Neuronal stem cell (in vitro differentiated cells): ENCODE measurements at regions not wholly inside any gene's neighbourhood (a gene's known extent, or its start where the extent isn't known, plus 50 kb on each side); places are given as distances from the start of the nearest gene placed in this dataset.

ENCODE experiments used
- DNase-seq: peaks from one replicate; pipeline ENCODE4 v3.0.0-alpha.2; 2013; ENCODE audit warnings: low spot score
- H2AFZ ChIP-seq: one replicate; pipeline ENCODE4 v1.6.1; 2013; ENCODE audit warnings: mild to moderate bottlenecking, low read length, inconsistent platforms
- H2AK5ac ChIP-seq: 2 replicates; pipeline ENCODE4 v1.6.1; 2013; ENCODE audit warnings: low read depth, mild to moderate bottlenecking, inconsistent platforms, low read length, moderate library complexity, mixed read lengths
- H2BK120ac ChIP-seq: 2 replicates; pipeline ENCODE4 v1.6.1; 2013; ENCODE audit warnings: low read depth, mild to moderate bottlenecking, inconsistent platforms, low read length, moderate library complexity, mixed read lengths
- H2BK12ac ChIP-seq: one replicate; pipeline ENCODE4 v1.6.1; 2013; ENCODE audit warnings: low read length, inconsistent platforms
- H2BK15ac ChIP-seq: 2 replicates; pipeline ENCODE4 v1.6.1; 2013; ENCODE audit warnings: mild to moderate bottlenecking, low read length, inconsistent platforms, mixed read lengths
- H2BK5ac ChIP-seq: one replicate; pipeline ENCODE4 v1.6.1; 2013; ENCODE audit warnings: inconsistent platforms, mild to moderate bottlenecking, low read length, moderate library complexity
- H3K14ac ChIP-seq: one replicate; pipeline ENCODE4 v1.6.1; 2013; ENCODE audit warnings: low read length, inconsistent platforms
- H3K18ac ChIP-seq: 2 replicates; pipeline ENCODE4 v1.6.1; 2013; ENCODE audit warnings: low read length, inconsistent platforms
- H3K23ac ChIP-seq: 2 replicates; pipeline ENCODE4 v1.6.1; 2013; ENCODE audit warnings: low read depth, mild to moderate bottlenecking, mixed read lengths, low read length, inconsistent platforms; ENCODE audit not compliant: poor library complexity
- H3K27ac ChIP-seq: replicated peaks from 3 replicates; pipeline ENCODE4 v1.5.1; 2013; ENCODE audit warnings: low read length, inconsistent platforms
- H3K27me3 ChIP-seq, 3 experiments: 2 replicates each; pipeline ENCODE4 v1.6.1; 2013; ENCODE audit warnings: low read length in 3 of 3, mild to moderate bottlenecking in 2 of 3, inconsistent platforms in 1 of 3, low read depth in 1 of 3, mixed read lengths in 1 of 3, moderate library complexity in 1 of 3; ENCODE audit not compliant: control insufficient read depth in 3 of 3, insufficient read depth in 3 of 3
- H3K36me3 ChIP-seq, 2 donors: replicated peaks in 1 of 2; 2 replicates each; pipeline ENCODE4 v1.6.1; 2013; ENCODE audit warnings: low read length in 2 of 2; ENCODE audit not compliant: control insufficient read depth in 2 of 2, insufficient read depth in 2 of 2
- H3K4ac ChIP-seq: 2 replicates; pipeline ENCODE4 v1.6.1; 2013; ENCODE audit warnings: inconsistent platforms, mild to moderate bottlenecking, low read length, moderate library complexity
- H3K4me1 ChIP-seq, 2 donors: 1 replicate in 1 of 2; 2 replicates in 1 of 2; pipeline ENCODE4 v1.6.1; 2013; ENCODE audit warnings: low read length in 2 of 2, low read depth in 1 of 2; ENCODE audit not compliant: control insufficient read depth in 2 of 2, insufficient read depth in 1 of 2
- H3K4me2 ChIP-seq: one replicate; pipeline ENCODE4 v1.6.1; 2013; ENCODE audit warnings: mild to moderate bottlenecking, low read length, inconsistent platforms; ENCODE audit not compliant: insufficient read depth, poor library complexity, severe bottlenecking
- H3K4me3 ChIP-seq, 2 donors: 2 replicates each; pipeline ENCODE4 v1.5.1; 2013; ENCODE audit warnings: low read length in 2 of 2, mild to moderate bottlenecking in 2 of 2, inconsistent platforms in 1 of 2, moderate library complexity in 1 of 2
- H3K79me1 ChIP-seq: one replicate; pipeline ENCODE4 v1.6.1; 2013; ENCODE audit warnings: low read depth, mild to moderate bottlenecking, inconsistent platforms, low read length, moderate library complexity
- H3K9ac ChIP-seq: one replicate; pipeline ENCODE4 v1.6.1; 2013; ENCODE audit warnings: mild to moderate bottlenecking, low read depth, low read length, inconsistent platforms; ENCODE audit not compliant: poor library complexity
- H3K9me3 ChIP-seq, 2 donors: replicated peaks in 1 of 2; 2 replicates each; pipeline versions ENCODE3 to v1.6.1; 2013; ENCODE audit warnings: low read length in 2 of 2, mild to moderate bottlenecking in 2 of 2, inconsistent platforms in 1 of 2, low read depth in 1 of 2, mixed read lengths in 1 of 2, moderate library complexity in 1 of 2; ENCODE audit not compliant: control insufficient read depth in 2 of 2, insufficient read depth in 1 of 2
- H4K8ac ChIP-seq: one replicate; pipeline ENCODE4 v1.6.1; 2013; ENCODE audit warnings: low read depth, mild to moderate bottlenecking, inconsistent platforms, low read length, moderate library complexity
- H4K91ac ChIP-seq: one replicate; pipeline ENCODE4 v1.6.1; 2013; ENCODE audit warnings: low read length, low read depth, mild to moderate bottlenecking, inconsistent platforms; ENCODE audit not compliant: poor library complexity
- WGBS, 2 donors: extraction: QIAGEN DNeasy Blood & Tissue Kit; methylation state at CpG; one replicate each; pipeline ENCODE4 v1.1.7; 2013; ENCODE audit warnings: missing lambda C conversion rate in 2 of 2, mixed read lengths in 1 of 2; ENCODE audit not compliant: insufficient read length in 2 of 2, insufficient replicate concordance in 1 of 2; ENCODE audit errors: extremely low coverage in 2 of 2; 5-methylcytosine and 5-hydroxymethylcytosine counted together

DNA sequence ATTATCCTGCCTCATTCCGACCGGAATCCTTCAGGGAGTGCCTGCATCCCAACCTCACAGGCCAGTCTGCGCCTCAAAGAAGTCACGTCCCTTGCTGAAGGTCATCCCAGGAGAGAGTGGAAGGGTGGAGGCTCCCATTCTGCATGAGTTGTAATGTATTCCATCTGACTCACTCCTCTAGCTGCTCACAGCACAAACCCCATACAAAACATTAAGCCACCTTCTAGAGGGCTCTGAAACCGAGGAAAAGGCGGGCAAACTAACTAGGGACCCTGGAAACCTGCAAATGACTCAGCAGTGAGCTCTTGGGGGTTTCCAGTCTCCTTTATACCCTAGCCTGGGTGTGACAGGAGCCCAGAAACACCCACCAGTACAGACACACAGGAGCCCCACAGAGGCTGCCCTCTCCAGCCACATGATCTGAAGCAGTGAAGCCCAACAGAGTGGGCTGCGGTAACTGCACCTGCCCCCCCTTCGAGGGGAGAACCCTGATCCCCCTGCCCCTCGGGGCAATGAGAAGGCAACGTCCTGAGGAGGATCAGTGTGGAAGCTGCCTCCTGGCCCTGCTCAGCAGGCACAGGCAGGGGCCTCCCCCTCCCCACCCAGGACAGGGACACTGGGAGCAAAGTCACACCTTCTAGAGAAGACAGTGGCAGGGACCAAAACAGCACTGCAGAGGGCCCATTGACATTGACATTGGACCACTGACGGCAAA lies 69.3 kb upstream of the SNTG2 start:
- Histone ChIP-seq H2BK5ac (no peak overlapping the region), H3K79me1 (no peaks in the 10 kb centered on the region), H3K18ac (peak overlapping the region; percentile 4), H4K91ac (no peak overlapping the region), H2BK120ac (no peak overlapping the region), H4K8ac (no peak overlapping the region), H2BK15ac (no peak overlapping the region), H3K9ac (no peak overlapping the region), H3K27ac (no peak overlapping the region), H2AFZ (no peak overlapping the region), H3K4me1 (peaks cover 0 to 4% of the 10 kb centered on the region in 2 donors), H3K14ac (no peak overlapping the region), H3K4ac (no peak overlapping the region), H2AK5ac (peak overlapping the region; percentile 21), H3K27me3 (peaks cover 0 to 4% (median 0%) of the 10 kb centered on the region in 3 experiments), H3K23ac (no peak overlapping the region), H3K36me3 (no peaks in the 10 kb centered on the region), H3K4me2 (no peak overlapping the region), H3K9me3 (peaks cover 0 to 1% of the 10 kb centered on the region in 2 donors), H3K4me3 (no peak overlapping the region), H2BK12ac (no peak overlapping the region)
- no peak for DNase-seq
- WGBS, 2 donors = no CpG with 5 or more reads among the region's 11 CpGs

GRCh38 chr2:880201-880970 lies 70.3 kb upstream of the SNTG2 start:
- Histone ChIP-seq H3K36me3 (no peaks in the 10 kb centered on the region), H3K18ac (peak overlapping the region; percentile 25), H2AFZ (no peak overlapping the region), H3K27ac (no peak overlapping the region), H3K4ac (no peak overlapping the region), H3K4me2 (no peak overlapping the region), H3K9ac (no peak overlapping the region), H3K14ac (no peak overlapping the region), H3K23ac (no peak overlapping the region), H4K91ac (no peak overlapping the region), H2BK5ac (no peak overlapping the region), H2AK5ac (peak overlapping the region; percentile 76), H2BK12ac (no peak overlapping the region), H3K9me3 (peaks cover 0 to 1% of the 10 kb centered on the region in 2 donors), H3K4me1 (peaks cover 0 to 4% of the 10 kb centered on the region in 2 donors), H3K4me3 (no peak overlapping the region), H2BK15ac (peak overlapping the region; percentile 50), H3K27me3 (peaks cover 0 to 4% (median 0%) of the 10 kb centered on the region in 3 experiments), H4K8ac (no peak overlapping the region), H2BK120ac (no peak overlapping the region), H3K79me1 (no peaks in the 10 kb centered on the region)
- DNase-seq = no peak
- no CpG with 5 or more reads among the region's 29 CpGs for WGBS, 2 donors

DNA sequence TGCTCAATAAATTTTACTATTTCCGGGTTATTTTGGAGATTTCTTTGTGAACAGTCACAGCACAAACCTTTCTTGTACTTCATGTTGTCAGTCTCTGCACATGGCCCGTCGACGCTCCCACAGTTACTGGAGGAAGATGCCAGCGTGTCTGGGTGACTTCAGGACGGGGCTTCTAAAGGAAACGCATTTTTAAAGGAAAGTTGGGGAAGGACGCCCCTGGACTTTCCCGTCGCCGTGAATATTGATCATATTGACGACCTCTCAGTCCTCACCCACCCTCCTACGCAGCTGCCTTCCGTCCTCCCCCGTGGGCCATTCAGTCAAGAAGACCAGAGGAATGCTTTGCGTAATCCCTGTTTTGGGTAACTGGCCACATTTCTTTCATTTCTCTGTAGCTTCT lies 71.1 kb upstream of the SNTG2 start:
- Histone ChIP-seq H3K9ac (no peak overlapping the region), H3K4me3 (no peak overlapping the region), H3K14ac (no peak overlapping the region), H3K4me2 (no peak overlapping the region), H2BK12ac (no peak overlapping the region), H2BK120ac (no peak overlapping the region), H4K8ac (no peak overlapping the region), H2BK15ac (no peak overlapping the region), H3K4me1 (peaks cover 0 to 4% of the 10 kb centered on the region in 2 donors), H3K79me1 (no peaks in the 10 kb centered on the region), H3K27ac (no peak overlapping the region), H3K27me3 (peaks cover 0 to 4% (median 0%) of the 10 kb centered on the region in 3 experiments), H2AK5ac (no peak overlapping the region), H3K9me3 (peaks cover 0 to 1% of the 10 kb centered on the region in 2 donors), H3K18ac (no peak overlapping the region), H3K23ac (no peak overlapping the region), H3K4ac (no peak overlapping the region), H2BK5ac (no peak overlapping the region), H2AFZ (no peak overlapping the region), H4K91ac (no peak overlapping the region), H3K36me3 (no peaks in the 10 kb centered on the region)
- no peak for DNase-seq
- no CpG with 5 or more reads among the region's 16 CpGs for WGBS, 2 donors

DNA sequence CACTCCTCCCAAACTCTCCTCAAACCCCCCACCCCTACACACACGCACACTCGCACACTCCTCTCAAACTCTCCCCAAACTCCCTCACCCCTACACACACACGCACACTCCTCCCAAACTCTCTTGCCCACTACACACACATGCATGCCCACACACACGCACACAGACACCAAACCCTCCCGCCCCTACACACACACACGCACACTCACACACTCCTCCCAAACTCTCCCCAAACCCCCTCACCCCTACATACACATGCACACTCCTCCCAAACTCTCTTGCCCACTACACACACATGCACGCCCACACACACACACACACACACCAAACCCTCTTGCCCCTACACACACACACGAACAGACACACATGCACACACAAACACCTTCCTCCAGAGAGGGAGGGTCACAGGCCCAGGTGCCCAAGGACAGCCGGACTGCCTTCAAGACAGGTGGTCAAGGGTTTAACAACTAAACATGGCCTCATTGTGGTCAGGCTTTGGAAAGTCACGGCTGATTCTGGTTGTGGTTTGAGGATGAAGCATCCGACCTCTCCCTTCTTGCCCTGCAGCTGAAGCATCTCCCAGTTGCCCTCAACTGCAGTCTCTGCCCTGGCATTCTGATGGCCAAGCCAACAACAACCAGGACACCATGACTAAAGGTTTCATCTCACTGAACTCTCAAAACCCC lies 72.3 kb upstream of the SNTG2 start:
- peaks cover 0 to 4% of the 10 kb centered on the region in 2 donors for H3K4me1 ChIP-seq
- H2BK12ac ChIP-seq = no peak overlapping the region
- no peaks in the 10 kb centered on the region for H3K36me3 ChIP-seq
- no peak overlapping the region for H3K4ac ChIP-seq
- no peaks in the 10 kb centered on the region for H3K27me3 ChIP-seq
- peak overlapping the region; percentile 6 for H3K23ac ChIP-seq
- H2BK15ac ChIP-seq = no peak overlapping the region
- no peak overlapping the region for H3K4me3 ChIP-seq
- H3K18ac ChIP-seq = no peak overlapping the region
- H3K9me3 ChIP-seq = no peaks in the 10 kb centered on the region
- no peak overlapping the region for H2BK120ac ChIP-seq
- no peak overlapping the region for H3K14ac ChIP-seq
- H2BK5ac ChIP-seq = no peak overlapping the region
- WGBS, 2 donors = 100% methylated on average over 4 of the region's 11 CpGs; no CpG with 5 or more reads in 1 of the 2 donors
- H2AFZ ChIP-seq = no peak overlapping the region
- H2AK5ac ChIP-seq = no peak overlapping the region
- no peak overlapping the region for H3K9ac ChIP-seq
- no peaks in the 10 kb centered on the region for H3K79me1 ChIP-seq
- no peak overlapping the region for H3K27ac ChIP-seq
- no peak overlapping the region for H4K8ac ChIP-seq
- no peak overlapping the region for H4K91ac ChIP-seq
- H3K4me2 ChIP-seq = no peak overlapping the region
- DNase-seq = no peak
